Ascending aorta (tissue), 2 donors: ENCODE measurements at regions not wholly inside any gene's neighbourhood (a gene's known extent, or its start where the extent isn't known, plus 50 kb on each side); places are given as distances from the start of the nearest gene placed in this dataset.

Source experiments
- DNase-seq, 2 donors: peaks; one replicate each; pipeline ENCODE4 v3.0.0-alpha.2; 2019; ENCODE audit warnings: low spot score in 2 of 2
- H3K27ac ChIP-seq, 2 donors: fragments of 200-600 bp; sonication (generic); one replicate each; pipeline ENCODE4 v1.5.1; 2016 to 2017; ENCODE audit warnings: mild to moderate bottlenecking in 1 of 2
- H3K27me3 ChIP-seq: fragments of 200-600 bp; sonication (generic); one replicate; pipeline ENCODE4 v1.5.1; 2017
- H3K36me3 ChIP-seq, 2 donors: fragments of 200-600 bp; sonication (generic); one replicate each; pipeline ENCODE4 v1.5.1; 2016
- H3K4me1 ChIP-seq, 2 donors: fragments of 200-600 bp; sonication (generic); one replicate each; pipeline ENCODE4 v1.5.1; 2016 to 2017; ENCODE audit warnings: mild to moderate bottlenecking in 1 of 2
- H3K4me3 ChIP-seq, 2 donors: fragments of 200-600 bp; sonication (generic); one replicate each; pipeline ENCODE4 v1.5.1; 2016 to 2017; ENCODE audit warnings: mild to moderate bottlenecking in 1 of 2
- H3K9me3 ChIP-seq, 2 donors: fragments of 200-600 bp; sonication (generic); one replicate each; pipeline ENCODE4 v1.5.1; 2016
- intact Hi-C: fragments of 100-400 bp; cut with DNase I; formaldehyde crosslinking; loops from one replicate; pipeline ENCODE4 v1.15.1; 2023
- TF ChIP-seq, protein P1 (sequence below), 3 experiments: fragments of 200-600 bp in 2 of 3; fragments of 450-650 bp in 1 of 3; sonication (generic) in 2 of 3; IDR thresholded peaks; one replicate each; pipeline ENCODE4 v1.5.1; 2016 to 2019; ENCODE audit warnings: antibody characterized with exemption in 3 of 3, mild to moderate bottlenecking in 1 of 3, moderate library complexity in 1 of 3

DNA sequence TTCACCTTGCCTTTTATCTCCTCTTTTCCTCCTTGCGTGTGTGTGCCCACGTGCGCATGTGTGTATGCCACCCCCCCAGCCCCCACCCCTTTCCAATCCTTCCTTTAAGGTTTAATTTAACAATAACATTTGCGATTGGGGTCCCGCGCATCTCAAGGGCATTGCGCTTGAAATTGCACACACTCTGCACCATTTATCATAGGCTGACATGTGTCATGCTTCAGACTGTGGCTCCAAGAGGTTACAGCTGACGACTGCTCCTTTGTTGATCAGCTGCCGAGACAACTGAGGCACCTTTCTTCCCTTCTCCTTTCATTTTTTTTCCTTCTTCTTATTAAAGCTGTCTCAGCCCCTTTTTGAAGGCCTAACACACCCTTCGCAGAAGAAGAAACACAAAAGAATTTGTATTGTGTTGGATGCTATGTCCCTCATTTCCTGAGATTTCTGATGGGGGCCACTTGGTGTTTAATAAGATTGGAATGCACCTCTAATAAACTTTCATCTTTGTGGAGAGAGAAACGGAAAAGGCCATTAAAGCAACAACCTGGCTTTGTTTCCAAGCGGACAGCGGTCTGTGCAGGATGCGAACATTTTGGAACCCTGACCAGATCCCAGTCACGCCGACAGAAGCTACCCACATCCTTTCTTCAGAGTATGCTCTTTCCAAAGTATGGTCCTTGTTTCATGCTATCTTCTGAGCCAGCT is 470.1 kb downstream of the MCTP2 start:
- TF ChIP-seq, protein P1, sequence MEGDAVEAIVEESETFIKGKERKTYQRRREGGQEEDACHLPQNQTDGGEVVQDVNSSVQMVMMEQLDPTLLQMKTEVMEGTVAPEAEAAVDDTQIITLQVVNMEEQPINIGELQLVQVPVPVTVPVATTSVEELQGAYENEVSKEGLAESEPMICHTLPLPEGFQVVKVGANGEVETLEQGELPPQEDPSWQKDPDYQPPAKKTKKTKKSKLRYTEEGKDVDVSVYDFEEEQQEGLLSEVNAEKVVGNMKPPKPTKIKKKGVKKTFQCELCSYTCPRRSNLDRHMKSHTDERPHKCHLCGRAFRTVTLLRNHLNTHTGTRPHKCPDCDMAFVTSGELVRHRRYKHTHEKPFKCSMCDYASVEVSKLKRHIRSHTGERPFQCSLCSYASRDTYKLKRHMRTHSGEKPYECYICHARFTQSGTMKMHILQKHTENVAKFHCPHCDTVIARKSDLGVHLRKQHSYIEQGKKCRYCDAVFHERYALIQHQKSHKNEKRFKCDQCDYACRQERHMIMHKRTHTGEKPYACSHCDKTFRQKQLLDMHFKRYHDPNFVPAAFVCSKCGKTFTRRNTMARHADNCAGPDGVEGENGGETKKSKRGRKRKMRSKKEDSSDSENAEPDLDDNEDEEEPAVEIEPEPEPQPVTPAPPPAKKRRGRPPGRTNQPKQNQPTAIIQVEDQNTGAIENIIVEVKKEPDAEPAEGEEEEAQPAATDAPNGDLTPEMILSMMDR (IDR thresholded peaks at IDR 0.05) = no peak
- H3K4me1 ChIP-seq = peaks cover 4 to 12% of the 10 kb centered on the region in 2 donors
- H3K36me3 ChIP-seq = no peaks in the 10 kb centered on the region
- H3K27ac ChIP-seq = no peak overlapping the region
- DNase-seq = no peak
- intact Hi-C loops = no loop called here
- no peaks in the 10 kb centered on the region for H3K9me3 ChIP-seq
- H3K27me3 ChIP-seq = no peaks in the 10 kb centered on the region
- no peak overlapping the region for H3K4me3 ChIP-seq

DNA sequence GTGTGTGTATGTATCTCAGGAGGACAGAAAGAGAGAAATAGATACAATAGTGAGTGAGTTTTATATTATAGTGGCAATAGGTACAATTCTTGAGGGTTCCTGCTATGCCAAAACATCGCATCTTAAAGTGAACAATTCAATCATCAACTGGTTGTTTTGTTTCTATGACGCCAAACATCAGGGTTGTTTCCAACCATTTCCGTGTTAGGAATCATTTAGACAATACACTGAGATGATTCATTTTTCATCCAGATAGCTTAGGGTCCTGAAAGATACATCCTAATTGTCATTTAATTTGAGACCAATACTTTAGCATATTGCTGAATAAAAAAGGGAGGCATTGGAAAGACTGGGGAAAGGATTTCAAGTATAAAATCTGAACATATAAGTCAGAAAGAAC is 472.2 kb downstream of the MCTP2 start:
- H3K27ac ChIP-seq = no peak overlapping the region
- H3K4me1 ChIP-seq = peaks cover 4 to 12% of the 10 kb centered on the region in 2 donors
- no peak overlapping the region for H3K4me3 ChIP-seq
- intact Hi-C loops = no loop called here
- no peak for DNase-seq
- H3K36me3 ChIP-seq = no peaks in the 10 kb centered on the region
- no peaks in the 10 kb centered on the region for H3K27me3 ChIP-seq
- no peaks in the 10 kb centered on the region for H3K9me3 ChIP-seq
- TF ChIP-seq, protein P1 (IDR thresholded peaks at IDR 0.05) = no peak

DNA sequence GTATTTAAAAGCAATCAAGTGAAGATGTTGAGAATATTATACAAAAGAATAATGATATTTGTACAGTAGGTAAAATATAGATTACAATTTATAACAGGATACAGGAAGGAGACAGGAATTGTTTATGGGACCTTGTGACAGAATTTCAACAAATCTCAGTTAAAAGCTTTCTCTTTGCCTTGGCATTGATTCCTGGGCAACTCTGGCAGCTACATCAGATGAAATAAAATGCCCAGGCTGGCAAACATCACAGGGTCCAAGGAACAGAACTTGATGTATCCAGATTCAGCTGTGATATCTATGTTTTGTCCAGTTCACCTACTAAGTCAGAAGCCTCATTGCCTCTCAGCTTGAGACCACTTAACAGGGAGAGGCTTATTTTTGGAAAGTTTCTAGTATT is 473.1 kb downstream of the MCTP2 start:
- DNase-seq = no peak
- no peaks in the 10 kb centered on the region for H3K27me3 ChIP-seq
- no peaks in the 10 kb centered on the region for H3K36me3 ChIP-seq
- no peak overlapping the region for H3K4me3 ChIP-seq
- H3K27ac ChIP-seq = no peak overlapping the region
- TF ChIP-seq, protein P1 (IDR thresholded peaks at IDR 0.05) = no peak
- intact Hi-C loops = no loop called here
- H3K4me1 ChIP-seq = peaks cover 4 to 10% of the 10 kb centered on the region in 2 donors
- H3K9me3 ChIP-seq = no peaks in the 10 kb centered on the region

DNA sequence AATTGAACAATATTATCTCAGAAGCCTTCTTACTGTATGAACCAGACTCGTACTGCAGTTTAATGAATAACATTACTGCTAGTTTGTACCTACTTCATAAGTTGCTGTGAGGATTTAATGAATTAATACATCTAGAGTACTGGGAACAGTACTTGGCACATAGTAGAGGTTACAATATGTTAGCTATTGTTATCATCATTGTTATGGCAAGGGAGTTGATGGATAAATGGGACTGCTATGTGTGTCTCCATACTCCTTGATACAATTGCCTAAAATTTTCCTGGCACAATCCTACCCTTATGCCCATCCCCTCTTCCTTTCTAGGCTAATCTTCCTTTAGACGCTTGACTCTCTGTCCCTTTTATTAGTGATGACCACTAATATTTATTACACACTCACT is 473.6 kb downstream of the MCTP2 start:
- TF ChIP-seq, protein P1 (IDR thresholded peaks at IDR 0.05) = no peak
- no peak for DNase-seq
- intact Hi-C loops = no loop called here

DNA sequence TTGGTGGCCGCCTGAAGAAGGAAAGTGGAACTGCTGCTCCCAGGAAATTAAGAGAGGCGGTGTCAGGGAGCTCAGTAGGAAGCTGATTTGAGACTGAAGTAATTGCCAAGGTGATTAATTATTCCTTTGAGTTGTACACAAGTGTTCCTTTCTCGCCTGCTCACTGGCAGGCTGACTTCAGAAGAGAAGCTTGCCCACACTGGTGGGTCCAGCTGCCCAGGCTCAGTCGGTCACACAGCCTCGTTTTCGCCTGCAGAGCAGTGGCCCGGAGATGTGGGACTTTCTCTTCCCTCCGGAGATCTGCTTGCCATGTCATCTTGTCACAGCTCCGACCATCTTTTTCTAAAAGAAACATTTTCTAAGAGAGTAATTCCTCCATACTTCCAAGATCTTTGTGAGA is 478.0 kb downstream of the MCTP2 start:
- Histone ChIP-seq H3K36me3 (no peaks in the 10 kb centered on the region), H3K9me3 (no peaks in the 10 kb centered on the region), H3K27ac (no peak overlapping the region), H3K4me3 (no peak overlapping the region), H3K27me3 (no peaks in the 10 kb centered on the region), H3K4me1 (peaks cover 0 to 2% of the 10 kb centered on the region in 2 donors)
- no peak for DNase-seq
- TF ChIP-seq, protein P1 (IDR thresholded peaks at IDR 0.05) = no peak
- intact Hi-C loops = no loop called here

More for the DNA sequence above, 473.6 kb downstream of the MCTP2 start:
- Histone ChIP-seq H3K27me3 (no peaks in the 10 kb centered on the region), H3K9me3 (no peaks in the 10 kb centered on the region), H3K36me3 (no peaks in the 10 kb centered on the region), H3K4me1 (peaks cover 1 to 6% of the 10 kb centered on the region in 2 donors), H3K27ac (no peak overlapping the region), H3K4me3 (no peak overlapping the region)
